ENCODE measurements at regions not wholly inside any gene's neighbourhood (a gene's known extent, or its start where the extent isn't known, plus 50 kb on each side); places are given as distances from the start of the nearest gene placed in this dataset.

DNA sequence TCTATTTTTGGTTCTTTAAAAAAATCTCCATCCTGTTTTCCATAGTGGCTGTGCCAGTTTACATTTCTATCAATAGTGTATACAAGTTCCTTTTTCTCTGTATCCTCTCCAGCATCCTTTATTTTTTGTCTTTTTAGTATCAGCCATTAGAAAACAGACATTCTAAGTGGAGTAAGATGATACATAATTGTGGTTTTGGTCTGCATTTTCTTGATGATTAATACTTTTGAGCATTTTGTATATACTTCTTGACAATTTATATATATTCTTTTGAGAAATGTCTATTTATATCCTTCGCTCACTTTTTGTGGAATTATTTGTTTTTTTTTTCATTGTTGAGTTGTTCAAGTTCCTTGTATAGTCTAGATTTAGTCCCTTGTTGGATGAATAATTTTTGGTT, 382.2 kb upstream of the SPOCK3 start:
- Histone ChIP-seq H3K27me3 (ENCODE audit: control insufficient read depth, insufficient read depth, low read length) (no peaks in the 10 kb centered on the region), H3K4me3 (ENCODE audit: low read length) (no peak overlapping the region), H3K9me3 (ENCODE audit: control insufficient read depth, insufficient read depth, low read length) (peaks cover 2% of the 10 kb centered on the region), H3K36me3 (ENCODE audit: control insufficient read depth, insufficient read depth, low read length) (no peaks in the 10 kb centered on the region), H3K4me1 (ENCODE audit: control insufficient read depth, insufficient read depth, low read length) (no peaks in the 10 kb centered on the region), H3K27ac (ENCODE audit: low read length) (no peak overlapping the region)
- H3K36me3 Mint-ChIP-seq, result no peaks in the 10 kb centered on the region
- H3K4me1 Mint-ChIP-seq, result no peaks in the 10 kb centered on the region
- no peak for ATAC-seq
- no peak overlapping the region for H3K4me3 Mint-ChIP-seq
- no peaks in the 10 kb centered on the region for H3K27me3 Mint-ChIP-seq (ENCODE audit: low read depth in 2 of 2)
- TF ChIP-seq, protein P1, sequence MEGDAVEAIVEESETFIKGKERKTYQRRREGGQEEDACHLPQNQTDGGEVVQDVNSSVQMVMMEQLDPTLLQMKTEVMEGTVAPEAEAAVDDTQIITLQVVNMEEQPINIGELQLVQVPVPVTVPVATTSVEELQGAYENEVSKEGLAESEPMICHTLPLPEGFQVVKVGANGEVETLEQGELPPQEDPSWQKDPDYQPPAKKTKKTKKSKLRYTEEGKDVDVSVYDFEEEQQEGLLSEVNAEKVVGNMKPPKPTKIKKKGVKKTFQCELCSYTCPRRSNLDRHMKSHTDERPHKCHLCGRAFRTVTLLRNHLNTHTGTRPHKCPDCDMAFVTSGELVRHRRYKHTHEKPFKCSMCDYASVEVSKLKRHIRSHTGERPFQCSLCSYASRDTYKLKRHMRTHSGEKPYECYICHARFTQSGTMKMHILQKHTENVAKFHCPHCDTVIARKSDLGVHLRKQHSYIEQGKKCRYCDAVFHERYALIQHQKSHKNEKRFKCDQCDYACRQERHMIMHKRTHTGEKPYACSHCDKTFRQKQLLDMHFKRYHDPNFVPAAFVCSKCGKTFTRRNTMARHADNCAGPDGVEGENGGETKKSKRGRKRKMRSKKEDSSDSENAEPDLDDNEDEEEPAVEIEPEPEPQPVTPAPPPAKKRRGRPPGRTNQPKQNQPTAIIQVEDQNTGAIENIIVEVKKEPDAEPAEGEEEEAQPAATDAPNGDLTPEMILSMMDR (IDR thresholded peaks at IDR 0.05), result no peak
- H3K27ac Mint-ChIP-seq, result no peak overlapping the region
- intact Hi-C loops (cut with micrococcal nuclease), result no loop called here
- H3K9me3 Mint-ChIP-seq, result peaks cover 8 to 13% of the 10 kb centered on the region in 2 donors
- no peak for DNase-seq
- no CpG with 5 or more reads among the region's 1 CpG for WGBS (ENCODE audit: insufficient coverage)

DNA sequence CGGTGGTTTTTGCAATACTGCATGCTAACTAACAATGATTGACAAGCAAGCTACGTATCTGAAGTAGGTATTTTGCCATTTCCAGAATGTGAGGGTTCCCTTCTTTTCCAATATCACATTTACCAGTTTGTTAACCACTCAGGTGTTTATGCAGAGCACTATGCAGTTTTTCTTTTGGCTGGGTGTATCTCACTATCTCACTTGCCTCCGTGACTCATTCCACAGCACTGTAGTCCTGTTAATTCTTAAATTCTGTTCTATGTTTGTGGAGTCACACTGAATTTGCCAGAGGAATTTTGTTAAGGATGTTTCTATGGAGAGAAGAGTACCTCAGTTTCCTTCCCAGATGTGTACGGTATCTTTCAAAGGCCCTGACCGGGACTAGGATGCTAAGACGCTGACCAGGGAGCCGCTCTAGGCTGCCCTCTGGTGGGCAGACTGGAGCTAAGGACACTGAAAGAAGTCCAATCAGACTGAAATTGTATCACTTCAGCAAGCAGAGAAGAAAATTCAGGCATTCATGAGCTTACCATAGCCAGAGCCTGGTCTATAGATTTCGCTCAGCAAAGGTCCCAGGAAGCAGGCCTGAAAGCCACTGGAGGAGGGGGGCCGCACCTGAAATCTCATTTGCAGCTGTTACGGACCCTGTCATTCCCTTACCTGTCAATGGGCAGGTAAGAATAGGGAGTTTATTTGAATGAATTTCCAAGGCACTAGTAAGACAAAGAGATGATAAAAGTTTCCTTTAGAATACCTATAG, 388.4 kb upstream of the SPOCK3 start:
- Histone ChIP-seq H3K9me3 (ENCODE audit: control insufficient read depth, insufficient read depth, low read length) (peaks cover 2% of the 10 kb centered on the region), H3K4me1 (ENCODE audit: control insufficient read depth, insufficient read depth, low read length) (no peaks in the 10 kb centered on the region), H3K27me3 (ENCODE audit: control insufficient read depth, insufficient read depth, low read length) (no peaks in the 10 kb centered on the region), H3K27ac (ENCODE audit: low read length) (no peak overlapping the region), H3K36me3 (ENCODE audit: control insufficient read depth, insufficient read depth, low read length) (no peaks in the 10 kb centered on the region), H3K4me3 (ENCODE audit: low read length) (no peak overlapping the region)
- TF ChIP-seq, protein P1 (IDR thresholded peaks at IDR 0.05), result no peak
- DNase-seq, result peak in 1 of 2 donors; percentile 8
- H3K4me3 Mint-ChIP-seq, result no peak overlapping the region
- no peaks in the 10 kb centered on the region for H3K36me3 Mint-ChIP-seq
- WGBS (ENCODE audit: insufficient coverage), result 53% methylated on average over 10 of the region's 10 CpGs
- no peaks in the 10 kb centered on the region for H3K27me3 Mint-ChIP-seq (ENCODE audit: low read depth in 2 of 2)
- ATAC-seq, result no peak
- H3K4me1 Mint-ChIP-seq, result no peaks in the 10 kb centered on the region
- peaks cover 5 to 16% of the 10 kb centered on the region in 2 donors for H3K9me3 Mint-ChIP-seq
- intact Hi-C loops (cut with micrococcal nuclease), result no loop called here
- no peak overlapping the region for H3K27ac Mint-ChIP-seq

DNA sequence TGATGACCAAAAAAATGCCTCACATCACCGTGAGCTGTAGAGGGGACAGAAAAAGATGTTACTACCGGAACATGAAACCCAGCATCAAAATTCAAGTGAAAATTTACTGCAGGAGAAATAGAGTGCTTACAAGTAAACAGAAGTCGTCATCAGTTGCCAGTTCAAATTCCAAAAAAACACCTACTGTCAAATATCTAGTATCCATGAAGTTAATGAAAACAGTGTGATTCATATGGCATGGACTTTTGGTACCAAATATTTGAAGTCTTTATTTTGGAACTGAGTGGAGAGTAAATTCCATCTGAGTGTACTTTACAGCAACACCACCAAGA, 388.9 kb upstream of the SPOCK3 start:
- Histone ChIP-seq H3K27ac (ENCODE audit: low read length) (no peak overlapping the region), H3K27me3 (ENCODE audit: control insufficient read depth, insufficient read depth, low read length) (no peaks in the 10 kb centered on the region), H3K4me3 (ENCODE audit: low read length) (no peak overlapping the region), H3K36me3 (ENCODE audit: control insufficient read depth, insufficient read depth, low read length) (no peaks in the 10 kb centered on the region), H3K4me1 (ENCODE audit: control insufficient read depth, insufficient read depth, low read length) (no peaks in the 10 kb centered on the region), H3K9me3 (ENCODE audit: control insufficient read depth, insufficient read depth, low read length) (peaks cover 2% of the 10 kb centered on the region)
- no peaks in the 10 kb centered on the region for H3K27me3 Mint-ChIP-seq (ENCODE audit: low read depth in 2 of 2)
- peaks cover 5 to 16% of the 10 kb centered on the region in 2 donors for H3K9me3 Mint-ChIP-seq
- ATAC-seq (no peak), DNase-seq (no peak)
- no peaks in the 10 kb centered on the region for H3K36me3 Mint-ChIP-seq
- TF ChIP-seq, protein P1 (IDR thresholded peaks at IDR 0.05), result no peak
- intact Hi-C loops (cut with micrococcal nuclease), result no loop called here
- H3K4me1 Mint-ChIP-seq, result no peaks in the 10 kb centered on the region
- H3K27ac Mint-ChIP-seq, result no peak overlapping the region
- no peak overlapping the region for H3K4me3 Mint-ChIP-seq
- 72% methylated on average over 3 of the region's 3 CpGs for WGBS (ENCODE audit: insufficient coverage)

DNA sequence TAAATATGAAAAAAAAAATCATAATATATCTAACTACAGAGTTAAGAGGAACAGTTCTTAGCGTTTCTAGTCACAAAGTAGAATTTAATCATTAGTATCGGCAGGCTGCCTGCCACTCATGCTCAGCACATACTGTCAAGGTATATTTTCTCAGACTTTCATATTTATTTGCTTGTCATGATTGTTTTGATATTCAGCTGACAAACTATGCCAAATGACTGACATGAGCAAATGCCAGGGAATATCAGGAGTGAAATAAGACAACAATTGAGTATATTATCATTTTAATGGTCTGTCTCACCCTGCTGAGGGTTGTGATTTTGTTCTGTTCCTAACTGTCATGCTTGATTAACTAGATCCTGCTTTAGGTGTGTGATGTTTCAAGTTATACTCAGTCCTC, 395.0 kb upstream of the SPOCK3 start:
- Histone ChIP-seq H3K27me3 (ENCODE audit: control insufficient read depth, insufficient read depth, low read length) (no peaks in the 10 kb centered on the region), H3K4me1 (ENCODE audit: control insufficient read depth, insufficient read depth, low read length) (no peaks in the 10 kb centered on the region), H3K9me3 (ENCODE audit: control insufficient read depth, insufficient read depth, low read length) (no peaks in the 10 kb centered on the region), H3K4me3 (ENCODE audit: low read length) (no peak overlapping the region), H3K27ac (ENCODE audit: low read length) (no peak overlapping the region), H3K36me3 (ENCODE audit: control insufficient read depth, insufficient read depth, low read length) (no peaks in the 10 kb centered on the region)
- Mint-ChIP-seq H3K36me3 (no peaks in the 10 kb centered on the region), H3K27me3 (ENCODE audit: low read depth in 2 of 2) (no peaks in the 10 kb centered on the region), H3K4me3 (no peak overlapping the region), H3K4me1 (no peaks in the 10 kb centered on the region), H3K27ac (no peak overlapping the region), H3K9me3 (peaks cover 7 to 11% of the 10 kb centered on the region in 2 donors)
- intact Hi-C loops (cut with micrococcal nuclease), result no loop called here
- TF ChIP-seq, protein P1 (IDR thresholded peaks at IDR 0.05), result no peak
- 92% methylated on average over 2 of the region's 2 CpGs for WGBS (ENCODE audit: insufficient coverage)
- no peak for DNase-seq
- ATAC-seq, result no peak
